HFFc6 (cell line): ENCODE measurements at regions not wholly inside any gene's neighbourhood (a gene's known extent, or its start where the extent isn't known, plus 50 kb on each side); places are given as distances from the start of the nearest gene placed in this dataset.

Experiments
- DNase-seq: peaks from one replicate; pipeline ENCODE4 v3.0.0-alpha.2; 2018
- H3K27ac Mint-ChIP-seq: 2 replicates; pipeline ENCODE4 v1.8.0; 2020; ENCODE audit warnings: mild to moderate bottlenecking, mixed read lengths
- H3K27me3 Mint-ChIP-seq: 2 replicates; pipeline ENCODE4 v1.8.0; 2021; ENCODE audit warnings: mild to moderate bottlenecking, moderate library complexity, mixed read lengths; ENCODE audit not compliant: insufficient read depth
- H3K36me3 Mint-ChIP-seq: 2 replicates; pipeline ENCODE4 v1.8.0; 2021; ENCODE audit warnings: low read depth, mixed read lengths
- H3K4me1 Mint-ChIP-seq: 2 replicates; pipeline ENCODE4 v1.8.0; 2020; ENCODE audit warnings: low read depth, mixed read lengths
- H3K4me3 Mint-ChIP-seq: 2 replicates; pipeline ENCODE4 v1.8.0; 2020; ENCODE audit warnings: mild to moderate bottlenecking, moderate library complexity, mixed read lengths
- H3K9me3 Mint-ChIP-seq: 2 replicates; pipeline ENCODE4 v1.8.0; 2020; ENCODE audit warnings: mild to moderate bottlenecking, mixed read lengths
- TF ChIP-seq, protein P1 (sequence below): fragments of 200-600 bp; sonication (generic); IDR thresholded peaks from 2 replicates; pipeline ENCODE4 v1.5.0; 2021; ENCODE audit warnings: antibody characterized with exemption, mild to moderate bottlenecking

DNA sequence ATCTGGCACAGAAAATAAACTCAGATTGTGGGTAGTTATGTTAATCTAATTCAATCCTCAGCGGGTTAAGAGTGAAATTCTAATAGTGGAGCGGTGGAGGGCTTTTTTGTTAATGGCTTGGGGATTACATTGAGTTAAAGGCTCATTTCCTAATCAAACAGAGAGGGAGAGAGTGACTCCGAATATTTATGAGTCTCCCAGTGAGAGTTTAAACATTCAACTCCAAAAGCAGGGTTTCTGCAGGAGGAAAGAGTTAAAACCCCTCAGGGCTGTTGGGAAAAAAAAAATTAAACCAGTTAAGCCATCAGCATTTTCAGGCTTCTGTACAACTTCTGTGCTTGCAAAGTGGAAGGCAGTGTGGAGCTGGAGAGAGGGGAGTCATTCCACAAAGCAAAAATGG lies 62.1 kb upstream of the ESRRB start:
- H3K4me1 Mint-ChIP-seq: peaks cover 6% of the 10 kb centered on the region; the same call in 1 of the 2 replicates
- no peaks in the 10 kb centered on the region for H3K9me3 Mint-ChIP-seq
- TF ChIP-seq, protein P1, sequence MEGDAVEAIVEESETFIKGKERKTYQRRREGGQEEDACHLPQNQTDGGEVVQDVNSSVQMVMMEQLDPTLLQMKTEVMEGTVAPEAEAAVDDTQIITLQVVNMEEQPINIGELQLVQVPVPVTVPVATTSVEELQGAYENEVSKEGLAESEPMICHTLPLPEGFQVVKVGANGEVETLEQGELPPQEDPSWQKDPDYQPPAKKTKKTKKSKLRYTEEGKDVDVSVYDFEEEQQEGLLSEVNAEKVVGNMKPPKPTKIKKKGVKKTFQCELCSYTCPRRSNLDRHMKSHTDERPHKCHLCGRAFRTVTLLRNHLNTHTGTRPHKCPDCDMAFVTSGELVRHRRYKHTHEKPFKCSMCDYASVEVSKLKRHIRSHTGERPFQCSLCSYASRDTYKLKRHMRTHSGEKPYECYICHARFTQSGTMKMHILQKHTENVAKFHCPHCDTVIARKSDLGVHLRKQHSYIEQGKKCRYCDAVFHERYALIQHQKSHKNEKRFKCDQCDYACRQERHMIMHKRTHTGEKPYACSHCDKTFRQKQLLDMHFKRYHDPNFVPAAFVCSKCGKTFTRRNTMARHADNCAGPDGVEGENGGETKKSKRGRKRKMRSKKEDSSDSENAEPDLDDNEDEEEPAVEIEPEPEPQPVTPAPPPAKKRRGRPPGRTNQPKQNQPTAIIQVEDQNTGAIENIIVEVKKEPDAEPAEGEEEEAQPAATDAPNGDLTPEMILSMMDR: no peak
- H3K27me3 Mint-ChIP-seq: peaks cover 62% of the 10 kb centered on the region
- H3K27ac Mint-ChIP-seq: no peak overlapping the region
- no peak overlapping the region for H3K4me3 Mint-ChIP-seq
- no peaks in the 10 kb centered on the region for H3K36me3 Mint-ChIP-seq
- no peak for DNase-seq

DNA sequence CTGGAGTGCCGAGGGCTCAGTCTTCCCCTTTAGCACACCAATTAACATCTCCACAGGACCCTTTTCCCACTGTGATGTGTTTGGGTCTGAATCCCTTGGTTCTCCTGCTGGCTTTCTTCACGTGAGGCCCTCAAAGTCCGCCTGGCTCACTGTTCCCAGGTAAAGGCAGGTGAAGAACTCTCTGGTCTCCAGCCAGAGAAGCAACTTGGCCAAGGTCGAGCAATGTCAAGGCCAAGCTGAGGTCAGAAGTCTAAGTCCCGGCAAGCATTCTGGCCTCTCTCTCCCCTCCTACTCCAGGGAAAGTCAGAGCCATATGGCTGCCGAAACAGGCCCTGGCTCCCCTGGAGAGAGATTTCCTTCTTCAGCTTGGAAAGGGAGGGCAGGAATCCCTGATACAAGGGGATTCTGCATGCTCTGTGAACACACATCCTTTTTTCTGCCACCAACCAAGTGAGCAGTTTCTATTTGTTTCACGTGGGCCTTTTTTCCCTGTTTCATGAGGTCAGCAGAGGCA lies 61.4 kb upstream of the ESRRB start:
- H3K27me3 Mint-ChIP-seq: peaks cover 65% of the 10 kb centered on the region
- H3K4me1 Mint-ChIP-seq: peaks cover 6% of the 10 kb centered on the region; the same call in 1 of the 2 replicates
- H3K4me3 Mint-ChIP-seq: no peak overlapping the region
- H3K27ac Mint-ChIP-seq: no peak overlapping the region
- H3K9me3 Mint-ChIP-seq: no peaks in the 10 kb centered on the region
- no peaks in the 10 kb centered on the region for H3K36me3 Mint-ChIP-seq
- DNase-seq: no peak
- TF ChIP-seq, protein P1: no peak

DNA sequence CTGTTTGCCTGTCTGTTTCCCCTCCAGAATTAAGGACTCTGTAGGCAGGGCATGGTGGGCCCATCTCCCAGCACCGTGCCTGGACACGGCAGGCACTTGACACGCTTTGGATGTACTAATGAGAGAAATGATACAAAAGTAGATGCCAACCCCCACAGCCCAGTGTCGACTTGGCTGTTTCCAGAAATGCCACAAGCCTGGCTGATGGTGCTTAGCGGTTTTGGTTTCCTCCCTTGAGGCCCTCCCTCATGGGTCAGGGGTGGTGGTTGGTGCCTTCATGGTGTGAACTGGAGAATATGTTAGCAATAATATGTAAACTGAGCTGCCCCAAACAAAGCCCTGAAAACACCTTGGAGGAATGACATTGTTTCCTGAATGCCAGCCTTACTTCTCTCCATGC lies 55.5 kb upstream of the ESRRB start:
- H3K36me3 Mint-ChIP-seq: no peaks in the 10 kb centered on the region
- H3K4me1 Mint-ChIP-seq: no peaks in the 10 kb centered on the region
- no peaks in the 10 kb centered on the region for H3K9me3 Mint-ChIP-seq
- no peak overlapping the region for H3K4me3 Mint-ChIP-seq
- no peak overlapping the region for H3K27ac Mint-ChIP-seq
- TF ChIP-seq, protein P1: no peak
- peaks cover 37% of the 10 kb centered on the region for H3K27me3 Mint-ChIP-seq
- no peak for DNase-seq

DNA sequence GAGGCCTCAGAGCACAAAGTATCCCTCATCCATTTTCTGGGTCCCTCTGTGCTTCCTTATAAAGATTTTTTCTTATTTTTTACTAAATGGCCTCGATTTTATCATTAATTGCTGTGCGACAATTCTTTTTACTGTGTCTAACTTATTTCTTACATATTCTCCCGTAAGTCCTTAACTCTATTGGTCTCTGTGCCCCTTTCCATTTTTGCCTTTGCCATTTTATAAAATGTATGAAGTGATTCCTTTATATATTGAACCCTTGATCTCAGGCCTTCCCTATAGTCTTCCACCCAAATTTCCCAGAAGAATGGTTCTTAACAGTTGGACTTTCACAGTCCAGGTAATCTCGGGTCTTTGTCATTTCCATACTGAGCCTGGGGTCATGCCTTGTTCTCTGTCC lies 55.0 kb upstream of the ESRRB start:
- no peak overlapping the region for H3K4me3 Mint-ChIP-seq
- TF ChIP-seq, protein P1: no peak
- no peaks in the 10 kb centered on the region for H3K9me3 Mint-ChIP-seq
- no peak for DNase-seq
- peaks cover 33% of the 10 kb centered on the region for H3K27me3 Mint-ChIP-seq
- H3K4me1 Mint-ChIP-seq: no peaks in the 10 kb centered on the region
- no peaks in the 10 kb centered on the region for H3K36me3 Mint-ChIP-seq
- no peak overlapping the region for H3K27ac Mint-ChIP-seq

DNA sequence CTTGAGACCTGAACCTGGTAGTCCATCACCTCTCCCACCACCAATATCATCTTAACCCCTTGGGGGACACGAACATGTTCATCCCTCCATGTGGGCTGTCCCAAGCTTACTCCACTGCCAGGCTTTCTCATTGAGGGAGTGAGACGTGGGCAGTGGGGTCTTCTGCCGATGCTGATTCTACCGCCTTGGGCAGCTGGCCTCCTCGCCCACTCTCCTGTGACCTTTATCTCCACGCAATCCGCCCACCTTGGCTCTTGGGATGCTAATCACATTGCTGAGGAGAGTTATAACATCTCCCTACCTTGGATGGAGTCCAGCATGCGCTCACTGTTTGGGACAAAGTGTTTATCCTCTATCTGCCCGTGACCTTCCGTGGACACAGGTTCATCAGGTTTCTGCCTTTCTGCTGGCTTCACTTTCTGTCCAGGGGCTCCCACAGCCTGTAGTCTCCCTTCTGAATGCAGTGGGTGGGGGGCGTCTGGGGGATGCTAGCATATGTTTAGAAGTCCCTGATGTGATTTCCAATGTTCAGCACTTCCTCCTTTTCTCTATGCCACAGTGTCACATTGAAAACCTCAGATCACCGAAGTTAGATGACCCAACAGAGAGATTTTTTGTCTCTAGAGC lies 53.2 kb upstream of the ESRRB start:
- H3K36me3 Mint-ChIP-seq: no peaks in the 10 kb centered on the region
- H3K4me3 Mint-ChIP-seq: no peak overlapping the region
- H3K27me3 Mint-ChIP-seq: peaks cover 33% of the 10 kb centered on the region

More for the DNA sequence above, 53.2 kb upstream of the ESRRB start:
- no peaks in the 10 kb centered on the region for H3K4me1 Mint-ChIP-seq
- DNase-seq: no peak
- TF ChIP-seq, protein P1: no peak
- no peak overlapping the region for H3K27ac Mint-ChIP-seq
- H3K9me3 Mint-ChIP-seq: no peaks in the 10 kb centered on the region
